ENCODE measurements at regions not wholly inside any gene's neighbourhood (a gene's known extent, or its start where the extent isn't known, plus 50 kb on each side); places are given as distances from the start of the nearest gene placed in this dataset.

DNA sequence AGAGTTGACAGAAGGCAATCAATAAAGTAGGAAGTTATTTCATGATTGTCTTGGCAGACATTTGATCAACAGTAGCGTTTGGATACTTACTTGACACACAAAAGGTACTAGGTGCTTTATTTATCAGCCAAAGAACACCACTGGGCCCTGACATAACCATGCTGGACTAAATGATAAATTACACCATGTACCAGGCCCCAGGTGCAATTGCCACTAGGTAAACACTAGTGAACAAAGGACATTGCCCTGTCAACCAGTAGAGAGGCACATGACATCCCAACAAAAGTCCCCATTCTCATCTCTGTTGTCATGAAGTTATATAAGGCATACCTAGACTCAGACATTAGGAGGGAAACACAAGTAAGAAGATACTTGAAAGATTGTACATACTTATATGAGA, 747.2 kb downstream of the SATB2 start:
- Mint-ChIP-seq H3K4me1 (no peaks in the 10 kb centered on the region), H3K9me3 (peaks cover 4% of the 10 kb centered on the region), H3K36me3 (no peaks in the 10 kb centered on the region), H3K27ac (no peak overlapping the region), H3K27me3 (no peaks in the 10 kb centered on the region), H3K4me3 (no peak overlapping the region)
- no peak for ATAC-seq

DNA sequence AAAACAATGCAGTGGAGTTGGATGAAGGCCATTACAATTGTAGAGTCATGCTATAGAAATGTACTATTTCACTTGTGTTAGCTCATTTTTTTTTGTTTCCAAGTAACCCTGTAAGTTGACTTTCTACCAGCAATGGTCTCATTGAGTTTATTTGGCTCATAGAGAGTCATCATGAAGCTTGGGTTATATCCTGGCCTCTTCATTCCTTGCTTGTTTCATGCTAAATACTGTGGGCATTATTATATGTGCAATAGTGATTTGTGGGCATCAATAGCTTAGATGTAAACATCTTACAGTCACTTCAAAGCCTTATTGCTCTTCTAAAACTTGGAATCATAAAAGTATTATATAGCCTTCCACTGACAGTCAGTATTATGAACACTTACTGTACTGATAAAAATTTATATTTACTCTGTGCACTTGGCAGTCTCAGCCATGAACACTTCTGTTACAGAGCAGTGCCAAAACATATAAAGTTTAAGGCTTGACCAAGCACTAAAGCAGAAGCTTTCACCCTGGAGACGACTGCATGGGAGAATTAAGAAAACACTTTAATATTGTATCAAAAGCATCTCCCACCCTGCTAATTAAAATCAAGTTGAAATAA, 751.2 kb downstream of the SATB2 start:
- H3K9me3 Mint-ChIP-seq, result peaks cover 4% of the 10 kb centered on the region
- ATAC-seq, result no peak
- no peak overlapping the region for H3K4me3 Mint-ChIP-seq
- no peaks in the 10 kb centered on the region for H3K36me3 Mint-ChIP-seq
- no peaks in the 10 kb centered on the region for H3K4me1 Mint-ChIP-seq
- H3K27ac Mint-ChIP-seq, result no peak overlapping the region
- no peaks in the 10 kb centered on the region for H3K27me3 Mint-ChIP-seq

DNA sequence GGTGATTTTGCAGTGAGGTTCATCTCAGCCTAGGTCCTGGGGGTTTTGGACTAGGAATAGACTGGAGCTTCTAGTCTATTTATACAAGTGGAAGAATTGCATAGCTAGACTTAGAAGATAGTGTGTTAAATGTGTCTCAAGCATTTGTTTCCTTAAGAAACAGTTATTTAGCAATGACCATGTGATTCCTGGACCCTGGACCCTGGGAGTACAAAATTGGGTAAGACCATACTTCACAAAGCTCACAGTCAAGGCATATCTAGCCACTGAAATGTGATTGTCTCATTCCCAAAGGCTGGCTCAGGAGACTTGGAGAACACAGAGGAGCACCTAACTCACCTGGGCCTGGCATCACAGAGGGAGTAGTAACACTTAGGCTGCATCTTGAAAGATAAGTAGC, 754.5 kb downstream of the SATB2 start:
- Mint-ChIP-seq H3K4me3 (no peak overlapping the region), H3K36me3 (no peaks in the 10 kb centered on the region), H3K27me3 (no peaks in the 10 kb centered on the region), H3K27ac (no peak overlapping the region), H3K9me3 (peaks cover 2% of the 10 kb centered on the region), H3K4me1 (no peaks in the 10 kb centered on the region)
- no peak for ATAC-seq

DNA sequence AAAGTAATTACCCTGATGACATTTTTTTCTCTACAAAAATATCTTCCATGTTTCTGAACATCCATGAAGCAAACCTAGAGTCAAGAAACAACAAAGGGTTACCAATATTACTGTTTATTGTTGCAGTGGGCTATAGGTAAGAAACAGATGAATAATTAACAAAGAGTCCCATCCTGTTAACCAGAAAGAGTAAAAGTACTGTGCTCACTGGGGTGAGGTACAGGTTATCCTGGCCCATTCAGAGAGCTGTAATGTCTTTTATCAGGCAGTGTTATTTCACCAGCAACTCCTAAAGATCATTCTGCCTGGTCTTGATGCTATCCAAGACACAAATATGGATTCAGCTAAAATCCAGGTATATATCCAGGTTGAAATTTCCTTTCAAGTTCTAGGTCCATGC, 754.9 kb downstream of the SATB2 start:
- no peaks in the 10 kb centered on the region for H3K4me1 Mint-ChIP-seq
- no peaks in the 10 kb centered on the region for H3K27me3 Mint-ChIP-seq

DNA sequence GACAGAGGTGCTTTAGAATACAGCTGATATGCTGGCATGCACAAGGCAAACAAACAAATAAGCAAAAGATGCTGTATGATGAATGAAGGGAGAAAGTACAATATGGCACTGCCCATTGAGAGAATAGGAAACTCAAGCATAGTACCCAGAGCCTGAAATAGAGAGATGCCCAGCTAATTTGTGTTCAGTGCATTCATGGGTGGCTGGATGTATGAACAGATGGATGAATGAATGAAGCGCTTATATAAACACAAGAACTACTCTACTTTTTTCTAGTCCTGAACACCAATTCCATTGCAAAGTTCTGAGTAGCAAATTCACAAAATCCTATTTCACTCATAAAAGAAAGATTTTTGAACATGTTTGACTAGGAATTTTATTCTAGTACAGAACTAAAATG, 756.3 kb downstream of the SATB2 start:
- no peaks in the 10 kb centered on the region for H3K4me1 Mint-ChIP-seq
- ATAC-seq, result no peak
- no peak overlapping the region for H3K27ac Mint-ChIP-seq
- H3K36me3 Mint-ChIP-seq, result no peaks in the 10 kb centered on the region
- H3K9me3 Mint-ChIP-seq, result peaks cover 5% of the 10 kb centered on the region
- H3K4me3 Mint-ChIP-seq, result no peak overlapping the region
- no peaks in the 10 kb centered on the region for H3K27me3 Mint-ChIP-seq

More for the DNA sequence above, 754.9 kb downstream of the SATB2 start:
- Mint-ChIP-seq H3K9me3 (peaks cover 5% of the 10 kb centered on the region), H3K36me3 (no peaks in the 10 kb centered on the region), H3K27ac (no peak overlapping the region), H3K4me3 (no peak overlapping the region)
- ATAC-seq, result no peak

DNA sequence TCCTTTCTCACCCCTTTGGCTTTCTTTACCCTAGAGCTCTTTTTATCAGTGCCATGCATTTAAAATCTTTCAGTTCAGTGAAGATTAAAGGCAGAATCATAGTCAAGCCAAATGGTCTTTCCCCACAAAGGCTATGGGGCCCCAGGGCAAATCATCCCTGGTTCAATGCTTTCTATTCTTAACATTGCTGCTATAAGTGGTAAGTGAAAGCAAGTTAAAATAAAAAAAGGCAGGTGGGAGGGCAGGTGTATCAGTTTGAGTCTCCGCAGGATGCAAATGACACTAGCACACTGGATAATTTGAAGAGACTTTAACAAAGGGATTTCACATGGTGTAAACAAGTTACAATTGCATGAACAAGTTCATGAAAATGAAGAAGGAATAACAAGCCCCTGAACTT, 757.4 kb downstream of the SATB2 start:
- no peak overlapping the region for H3K4me3 Mint-ChIP-seq
- H3K36me3 Mint-ChIP-seq, result no peaks in the 10 kb centered on the region
- H3K27me3 Mint-ChIP-seq, result no peaks in the 10 kb centered on the region
- ATAC-seq, result no peak
- H3K9me3 Mint-ChIP-seq, result peaks cover 5% of the 10 kb centered on the region
- H3K4me1 Mint-ChIP-seq, result no peaks in the 10 kb centered on the region
- H3K27ac Mint-ChIP-seq, result no peak overlapping the region

DNA sequence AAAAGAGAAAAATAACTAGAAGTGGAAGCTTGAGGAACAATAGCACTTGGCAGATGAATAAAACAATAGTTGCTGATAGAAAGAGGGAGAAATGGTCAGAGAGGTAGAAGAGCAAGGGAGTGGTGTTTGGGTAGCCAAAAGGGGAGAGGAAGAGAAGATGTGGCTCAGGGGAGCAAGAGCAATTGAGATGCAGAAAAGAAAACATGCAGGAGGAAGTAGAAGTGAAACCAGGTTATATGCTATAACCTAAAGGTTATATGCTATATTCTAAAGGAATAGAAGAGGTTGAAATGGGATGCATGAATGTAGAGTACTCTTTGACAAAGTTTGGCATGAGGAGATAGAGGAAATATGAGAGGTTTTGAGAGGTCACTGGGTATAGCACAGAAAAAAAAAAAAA, 759.5 kb downstream of the SATB2 start:
- H3K9me3 Mint-ChIP-seq, result peaks cover 5% of the 10 kb centered on the region

DNA sequence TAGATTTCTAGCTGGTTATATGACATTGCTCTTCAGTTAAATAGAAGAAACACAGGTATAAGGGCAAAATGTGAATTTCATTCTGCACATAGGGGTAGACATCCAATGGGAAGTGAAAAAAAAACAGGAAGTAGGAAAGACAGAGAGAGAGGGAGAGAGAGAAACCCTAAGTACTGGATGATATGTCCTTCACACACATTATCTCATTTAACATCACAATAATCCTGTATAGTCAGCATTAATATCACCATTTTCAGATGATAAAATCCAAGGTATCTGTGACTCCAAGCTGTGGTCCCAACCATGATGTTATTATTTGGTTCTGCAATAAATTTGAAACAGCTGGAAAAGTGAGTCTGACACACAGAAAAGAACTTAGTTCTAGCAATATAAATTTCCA, 759.9 kb downstream of the SATB2 start:
- Mint-ChIP-seq H3K4me3 (no peak overlapping the region), H3K9me3 (peaks cover 5% of the 10 kb centered on the region), H3K27me3 (no peaks in the 10 kb centered on the region), H3K27ac (no peak overlapping the region), H3K36me3 (no peaks in the 10 kb centered on the region), H3K4me1 (no peaks in the 10 kb centered on the region)
- no peak for ATAC-seq

More for the DNA sequence above, 759.5 kb downstream of the SATB2 start:
- Mint-ChIP-seq H3K4me3 (no peak overlapping the region), H3K36me3 (no peaks in the 10 kb centered on the region), H3K27ac (no peak overlapping the region), H3K4me1 (no peaks in the 10 kb centered on the region), H3K27me3 (no peaks in the 10 kb centered on the region)
- ATAC-seq, result peak; percentile 43

DNA sequence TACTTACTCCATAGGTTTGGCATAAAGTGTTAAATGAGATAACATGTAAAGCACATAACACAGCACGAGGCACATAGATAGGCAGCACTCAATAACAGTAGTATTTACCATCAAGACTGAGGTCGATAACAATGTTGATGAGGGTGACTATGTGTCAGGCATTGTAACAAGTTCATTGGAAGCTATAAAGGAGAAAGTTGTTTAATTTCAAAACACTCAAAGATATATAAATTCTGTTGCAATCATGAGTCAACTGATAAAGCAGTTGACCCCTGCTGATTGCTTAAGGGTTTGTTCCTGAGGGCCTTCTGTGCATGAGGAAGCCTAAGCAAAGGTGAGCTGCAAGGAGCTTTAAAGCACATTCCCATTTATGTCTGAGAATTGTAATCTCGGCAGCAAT, 760.5 kb downstream of the SATB2 start:
- Mint-ChIP-seq H3K27ac (no peak overlapping the region), H3K4me3 (no peak overlapping the region), H3K4me1 (no peaks in the 10 kb centered on the region), H3K9me3 (peaks cover 5% of the 10 kb centered on the region), H3K27me3 (no peaks in the 10 kb centered on the region), H3K36me3 (no peaks in the 10 kb centered on the region)
- ATAC-seq, result no peak

DNA sequence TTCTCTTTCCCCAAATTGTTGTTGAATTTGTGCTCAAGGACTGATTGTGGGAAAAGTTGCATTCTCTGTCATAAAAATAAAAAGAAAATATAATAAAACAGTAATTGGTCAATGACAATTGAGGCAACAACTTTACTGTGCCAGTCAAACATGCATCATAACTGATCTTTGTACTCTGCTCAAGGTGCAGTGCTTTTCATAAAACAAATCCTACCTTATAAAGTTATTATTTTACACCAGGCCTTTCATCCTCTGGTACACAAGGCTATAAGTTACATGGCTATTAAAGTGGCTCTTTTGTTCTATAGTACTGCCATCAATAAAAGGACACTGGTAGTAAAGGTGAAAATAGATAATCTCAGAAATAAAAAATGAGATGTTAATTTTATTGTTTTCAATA, 761.9 kb downstream of the SATB2 start:
- Mint-ChIP-seq H3K9me3 (peaks cover 5% of the 10 kb centered on the region), H3K4me1 (no peaks in the 10 kb centered on the region), H3K27ac (no peak overlapping the region), H3K36me3 (no peaks in the 10 kb centered on the region), H3K4me3 (no peak overlapping the region), H3K27me3 (no peaks in the 10 kb centered on the region)
- ATAC-seq, result no peak

DNA sequence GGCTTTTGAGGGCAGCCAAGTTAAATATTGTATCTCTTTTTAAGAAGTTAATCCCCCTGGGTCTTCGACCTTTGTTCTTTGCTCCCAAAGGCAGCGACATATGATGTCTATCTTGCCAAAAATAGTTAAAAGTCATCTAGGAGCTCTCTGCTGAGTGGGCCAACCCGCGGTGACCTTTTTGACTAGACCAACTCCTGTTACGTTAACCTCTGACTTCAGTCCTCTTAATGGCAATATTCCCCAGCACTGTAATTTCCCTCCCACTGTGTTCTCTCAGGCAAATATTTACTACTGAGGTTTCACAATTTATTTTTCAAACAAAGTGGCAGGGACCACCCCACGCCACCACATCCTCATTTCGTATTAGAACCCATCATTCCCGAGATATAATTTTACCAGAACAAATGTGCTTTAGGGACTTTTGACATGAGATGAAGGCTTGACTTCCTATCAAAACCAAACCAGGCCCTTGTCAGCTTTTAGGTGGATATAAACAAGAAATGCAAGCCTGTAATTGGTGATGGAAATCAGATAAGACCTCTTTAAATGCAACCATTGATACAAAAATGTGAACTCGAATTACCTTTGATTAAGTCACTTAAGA, 764.7 kb downstream of the SATB2 start:
- H3K4me3 Mint-ChIP-seq, result no peak overlapping the region
- no peaks in the 10 kb centered on the region for H3K36me3 Mint-ChIP-seq
- peaks cover 5% of the 10 kb centered on the region for H3K9me3 Mint-ChIP-seq
- no peak for ATAC-seq
- no peaks in the 10 kb centered on the region for H3K27me3 Mint-ChIP-seq
- no peak overlapping the region for H3K27ac Mint-ChIP-seq
- no peaks in the 10 kb centered on the region for H3K4me1 Mint-ChIP-seq

DNA sequence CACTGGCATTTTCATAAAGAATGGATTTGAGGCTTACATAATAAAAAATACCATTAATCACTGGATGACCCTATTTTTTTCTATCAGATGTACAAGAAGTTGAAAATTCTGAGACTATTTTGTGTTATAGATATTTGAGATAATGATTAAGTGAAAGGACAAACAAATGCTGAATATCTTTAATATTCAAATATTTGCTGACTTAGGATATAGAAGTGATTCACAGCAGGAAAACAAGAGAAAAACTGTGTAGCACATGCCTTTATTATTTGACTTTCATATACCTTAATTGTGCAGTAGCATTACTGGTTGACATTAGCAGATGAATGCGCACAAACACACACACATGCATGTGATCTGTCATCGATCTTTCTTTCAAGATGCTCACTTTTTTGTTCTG, 766.5 kb downstream of the SATB2 start:
- H3K4me1 Mint-ChIP-seq, result no peaks in the 10 kb centered on the region
- no peaks in the 10 kb centered on the region for H3K27me3 Mint-ChIP-seq
- no peak for ATAC-seq
- no peak overlapping the region for H3K27ac Mint-ChIP-seq
- peaks cover 8% of the 10 kb centered on the region for H3K9me3 Mint-ChIP-seq
- no peaks in the 10 kb centered on the region for H3K36me3 Mint-ChIP-seq
- no peak overlapping the region for H3K4me3 Mint-ChIP-seq

DNA sequence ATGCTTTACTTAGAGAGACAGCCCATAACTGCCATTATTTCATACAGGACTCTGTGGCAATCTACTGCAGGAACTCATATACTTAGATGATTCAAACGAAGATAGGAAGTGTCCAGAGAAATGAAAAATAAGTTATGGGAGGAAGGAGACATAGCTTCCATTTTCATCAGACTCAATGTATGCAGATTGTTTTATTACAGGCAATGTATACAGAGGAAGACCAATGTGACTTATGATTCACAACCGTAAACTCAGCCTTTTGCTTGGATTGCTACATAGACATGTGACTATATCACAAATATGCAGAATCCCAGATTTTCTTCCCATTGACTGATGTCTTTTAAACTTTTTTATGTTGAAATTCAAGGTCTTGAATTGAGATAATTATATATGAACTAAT, 793.4 kb downstream of the SATB2 start:
- no peak overlapping the region for H3K27ac Mint-ChIP-seq

DNA sequence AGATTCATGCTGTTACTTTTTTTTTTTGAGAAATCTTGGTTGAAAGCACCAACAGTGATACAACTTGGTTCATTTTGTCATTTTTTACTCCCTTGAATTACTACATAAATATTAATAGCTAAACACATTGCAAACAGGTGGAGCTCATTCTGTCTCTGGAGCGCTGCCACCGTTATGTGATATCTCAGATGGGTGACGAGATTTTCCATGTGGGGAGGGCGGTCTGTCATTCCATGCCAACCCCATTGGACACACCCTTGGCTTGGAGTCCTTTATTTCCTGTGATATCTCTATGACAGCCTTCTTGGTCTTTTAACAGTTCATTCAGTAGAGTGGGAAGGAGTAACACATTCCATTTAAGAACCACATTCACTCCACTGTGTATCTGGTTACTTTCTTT, 794.8 kb downstream of the SATB2 start:
- no peak for ATAC-seq
- Mint-ChIP-seq H3K9me3 (no peaks in the 10 kb centered on the region), H3K4me1 (no peaks in the 10 kb centered on the region), H3K4me3 (no peak overlapping the region), H3K27ac (no peak overlapping the region), H3K27me3 (no peaks in the 10 kb centered on the region), H3K36me3 (no peaks in the 10 kb centered on the region)

More for the DNA sequence above, 793.4 kb downstream of the SATB2 start:
- Mint-ChIP-seq H3K4me1 (no peaks in the 10 kb centered on the region), H3K36me3 (no peaks in the 10 kb centered on the region), H3K27me3 (no peaks in the 10 kb centered on the region), H3K9me3 (no peaks in the 10 kb centered on the region), H3K4me3 (no peak overlapping the region)
- no peak for ATAC-seq

DNA sequence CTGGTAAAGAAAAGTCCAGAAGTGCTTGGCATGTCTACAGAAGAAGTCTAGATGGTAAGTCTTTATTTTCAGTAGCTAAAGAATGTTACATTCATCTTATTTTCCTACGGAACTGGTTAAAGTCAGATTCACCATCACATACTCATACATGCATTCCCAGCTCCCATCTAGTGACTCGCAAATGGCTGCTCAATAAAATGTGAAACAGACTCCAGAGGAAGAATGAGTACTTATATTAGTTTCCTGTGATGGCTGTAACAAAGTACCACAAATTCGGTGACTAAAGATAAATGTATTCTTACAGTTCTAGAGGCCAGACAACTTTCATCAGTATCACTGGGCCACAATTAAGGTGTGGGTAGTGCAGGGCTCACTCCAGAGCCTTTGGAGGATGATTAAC, 797.2 kb downstream of the SATB2 start:
- Mint-ChIP-seq H3K4me3 (no peak overlapping the region), H3K36me3 (no peaks in the 10 kb centered on the region), H3K27me3 (no peaks in the 10 kb centered on the region), H3K9me3 (no peaks in the 10 kb centered on the region), H3K4me1 (no peaks in the 10 kb centered on the region), H3K27ac (no peak overlapping the region)
- ATAC-seq, result no peak

DNA sequence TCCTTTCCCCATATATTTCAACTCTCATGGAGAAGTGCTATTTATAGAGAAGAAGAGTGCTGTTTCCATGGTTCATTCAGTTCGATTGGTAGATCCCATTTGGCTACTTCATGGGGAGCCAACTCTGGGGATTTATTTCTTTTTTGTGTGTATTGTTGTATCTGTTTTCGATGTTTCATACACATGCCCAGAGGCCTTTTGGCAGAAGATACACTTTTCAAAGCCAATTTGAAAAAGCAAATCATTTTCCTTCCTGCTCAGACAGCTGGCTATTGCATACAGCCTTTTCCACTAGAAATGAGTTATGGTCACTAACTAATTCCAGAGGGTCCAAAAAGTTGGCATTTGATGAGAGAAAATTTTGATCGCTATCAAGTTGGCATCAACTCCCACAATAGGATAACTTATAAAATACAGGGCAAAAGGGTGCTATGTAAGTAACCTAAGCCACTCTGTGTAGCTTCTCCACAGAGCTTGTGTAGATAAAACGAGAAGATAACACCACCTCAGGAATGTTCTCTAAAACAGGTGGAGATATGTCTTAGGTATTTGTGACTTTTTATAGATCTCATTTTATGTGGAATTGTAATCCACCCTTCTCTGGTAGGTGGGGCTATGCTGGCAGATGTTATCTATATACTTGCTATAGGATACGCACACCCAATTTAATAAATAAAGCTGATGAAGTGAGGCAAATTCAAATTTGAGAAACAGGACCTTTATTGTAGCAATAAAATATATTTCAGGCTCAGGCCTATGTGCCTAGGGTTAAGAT, 798.5 kb downstream of the SATB2 start:
- Mint-ChIP-seq H3K36me3 (no peaks in the 10 kb centered on the region), H3K27ac (no peak overlapping the region), H3K27me3 (no peaks in the 10 kb centered on the region), H3K4me1 (no peaks in the 10 kb centered on the region), H3K4me3 (no peak overlapping the region), H3K9me3 (no peaks in the 10 kb centered on the region)
- ATAC-seq, result no peak

All from stimulated activated memory B cell treated with anti-CD40 and anti-IgM and Interleukin-4, amounts not matched to agents 10 μg/mL and 1 μg/mL and 100 μg/mL, for 72 hours (primary cell).